VCaP (cell line): ENCODE measurements at regions not wholly inside any gene's neighbourhood (a gene's known extent, or its start where the extent isn't known, plus 50 kb on each side); places are given as distances from the start of the nearest gene placed in this dataset.

Experiments
- H3K27ac ChIP-seq: fragments of 450-650 bp; 2 replicates; pipeline ENCODE4 v1.5.1; 2017
- CTCF ChIP-seq: fragments of 450-650 bp; conservative IDR thresholded peaks from 2 replicates; pipeline ENCODE4 v1.5.1; 2017; ENCODE audit warnings: mild to moderate bottlenecking, moderate library complexity

GRCh38 chr4:1542226-1542490 is 135.9 kb upstream of the NKX1-1 start:
- H3K27ac ChIP-seq, result no peak overlapping the region
- TF ChIP-seq CTCF, result no peak

- TF ChIP-seq CTCF, result no peak
- H3K27ac ChIP-seq, result peak overlapping the region; percentile 64
Observed at GRCh38 chr4:1541449-1542225, 135.4 kb upstream of the NKX1-1 start.

- TF ChIP-seq CTCF, result no peak
- H3K27ac ChIP-seq, result peak overlapping the region; percentile 64
Observed at GRCh38 chr4:1540601-1541375, 134.5 kb upstream of the NKX1-1 start.

GRCh38 chr4:1539859-1540600 is 133.8 kb upstream of the NKX1-1 start:
- H3K27ac ChIP-seq, result peak overlapping the region; percentile 64
- TF ChIP-seq CTCF, result no peak

- H3K27ac ChIP-seq, result no peak overlapping the region
- TF ChIP-seq CTCF, result no peak
Observed at GRCh38 chr4:1538941-1539772, 132.9 kb upstream of the NKX1-1 start.

- no peak for TF ChIP-seq CTCF
- no peak overlapping the region for H3K27ac ChIP-seq
Observed at GRCh38 chr4:1538096-1538410, 131.8 kb upstream of the NKX1-1 start.
